ENCODE measurements at regions not wholly inside any gene's neighbourhood (a gene's known extent, or its start where the extent isn't known, plus 50 kb on each side); places are given as distances from the start of the nearest gene placed in this dataset.

GRCh38 chr2:209239585-209239938 lies 184.3 kb upstream of the MAP2 start:
- dilution Hi-C loops (cut with MboI; ENCODE audit: extremely low pct_ligation_motif_present, low sequenced_read_pairs), result no loop called here
- FAIRE-seq (no peak), DNase-seq (ENCODE audit: low read depth, low spot score) (no peak)
- Histone ChIP-seq H3K4me2 (ENCODE audit: control insufficient read depth, extremely low read depth, insufficient read depth, low read depth, low read length) (no peak overlapping the region), H3K9me3 (ENCODE audit: control insufficient read depth, low read depth, low read length) (no peaks in the 10 kb centered on the region), H3K4me1 (ENCODE audit: control insufficient read depth, extremely low read depth, insufficient read depth, low read length) (no peaks in the 10 kb centered on the region), H3K79me2 (ENCODE audit: control insufficient read depth, insufficient read depth, low read length) (no peaks in the 10 kb centered on the region), H3K27me3 (ENCODE audit: control insufficient read depth, extremely low read depth, insufficient read depth, low read length) (no peaks in the 10 kb centered on the region), H3K9ac (ENCODE audit: control insufficient read depth, extremely low read depth, insufficient read depth, low read length) (no peak overlapping the region), H3K4me3 (ENCODE audit: control insufficient read depth in 2 of 3, extremely low read depth in 1 of 3, insufficient read depth in 2 of 3, low read depth in 1 of 3, low read length in 3 of 3) (no peak overlapping the region), H3K36me3 (ENCODE audit: control insufficient read depth in 2 of 2, extremely low read depth in 1 of 2, insufficient read depth in 2 of 2, low read length in 2 of 2) (no peaks in the 10 kb centered on the region), H3K9me1 (ENCODE audit: control insufficient read depth, extremely low read depth, insufficient read depth, low read length) (no peaks in the 10 kb centered on the region), H2AFZ (ENCODE audit: control insufficient read depth, low read length) (no peak overlapping the region), H4K20me1 (ENCODE audit: control insufficient read depth, extremely low read depth, insufficient read depth, low read length) (no peaks in the 10 kb centered on the region), H3K27ac (ENCODE audit: control insufficient read depth, insufficient read depth, low read length) (no peak overlapping the region)
- TF ChIP-seq EZH2 (IDR thresholded peaks at IDR 0.05; ENCODE audit: low read length) (no peak), CTCF (optimal IDR thresholded peaks at IDR 0.05 in 1 of 3, IDR thresholded peaks at IDR 0.05 in 1 of 3, conservative IDR thresholded peaks at IDR 0.05 in 1 of 3; ENCODE audit: extremely low read depth in 1 of 3, insufficient read depth in 2 of 3, low read length in 3 of 3) (no peak)

GRCh38 chr2:209240204-209240603 lies 183.6 kb upstream of the MAP2 start:
- dilution Hi-C loops (cut with MboI; ENCODE audit: extremely low pct_ligation_motif_present, low sequenced_read_pairs), result no loop called here
- H3K79me2 ChIP-seq (ENCODE audit: control insufficient read depth, insufficient read depth, low read length), result no peaks in the 10 kb centered on the region
- no peak overlapping the region for H3K4me3 ChIP-seq (ENCODE audit: control insufficient read depth in 2 of 3, extremely low read depth in 1 of 3, insufficient read depth in 2 of 3, low read depth in 1 of 3, low read length in 3 of 3)
- H3K9ac ChIP-seq (ENCODE audit: control insufficient read depth, extremely low read depth, insufficient read depth, low read length), result no peak overlapping the region
- no peak for FAIRE-seq
- no peak overlapping the region for H2AFZ ChIP-seq (ENCODE audit: control insufficient read depth, low read length)
- H3K9me1 ChIP-seq (ENCODE audit: control insufficient read depth, extremely low read depth, insufficient read depth, low read length), result no peaks in the 10 kb centered on the region
- no peak for TF ChIP-seq EZH2 (IDR thresholded peaks at IDR 0.05; ENCODE audit: low read length)
- no peak for TF ChIP-seq CTCF (optimal IDR thresholded peaks at IDR 0.05 in 1 of 3, IDR thresholded peaks at IDR 0.05 in 1 of 3, conservative IDR thresholded peaks at IDR 0.05 in 1 of 3; ENCODE audit: extremely low read depth in 1 of 3, insufficient read depth in 2 of 3, low read length in 3 of 3)
- no peak overlapping the region for H3K4me2 ChIP-seq (ENCODE audit: control insufficient read depth, extremely low read depth, insufficient read depth, low read depth, low read length)
- DNase-seq (ENCODE audit: low read depth, low spot score), result no peak
- H3K27me3 ChIP-seq (ENCODE audit: control insufficient read depth, extremely low read depth, insufficient read depth, low read length), result no peaks in the 10 kb centered on the region
- H3K9me3 ChIP-seq (ENCODE audit: control insufficient read depth, low read depth, low read length), result no peaks in the 10 kb centered on the region
- H4K20me1 ChIP-seq (ENCODE audit: control insufficient read depth, extremely low read depth, insufficient read depth, low read length), result no peaks in the 10 kb centered on the region
- no peak overlapping the region for H3K27ac ChIP-seq (ENCODE audit: control insufficient read depth, insufficient read depth, low read length)
- no peaks in the 10 kb centered on the region for H3K4me1 ChIP-seq (ENCODE audit: control insufficient read depth, extremely low read depth, insufficient read depth, low read length)
- no peaks in the 10 kb centered on the region for H3K36me3 ChIP-seq (ENCODE audit: control insufficient read depth in 2 of 2, extremely low read depth in 1 of 2, insufficient read depth in 2 of 2, low read length in 2 of 2)

Data from keratinocyte (primary cell).